ENCODE measurements at regions not wholly inside any gene's neighbourhood (a gene's known extent, or its start where the extent isn't known, plus 50 kb on each side); places are given as distances from the start of the nearest gene placed in this dataset.

DNA sequence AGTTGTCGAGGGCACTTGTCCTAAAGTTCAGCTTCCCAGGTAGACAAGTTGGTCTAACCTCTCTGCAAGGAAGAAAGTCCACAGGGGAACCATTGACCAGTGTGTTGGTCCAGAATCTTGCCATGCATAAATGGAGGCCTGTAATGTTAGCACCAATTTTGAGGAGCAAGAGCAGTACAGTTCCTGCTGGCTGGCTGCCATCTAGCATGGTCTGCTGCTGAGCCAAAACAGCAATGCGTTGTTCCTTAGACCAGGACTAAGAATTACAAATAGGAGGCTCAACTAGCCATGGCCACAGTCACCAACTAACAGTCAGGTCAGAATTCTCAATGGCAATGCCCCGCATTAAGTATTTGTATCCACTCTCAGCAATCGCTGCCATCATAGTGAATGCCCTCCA, 72.8 kb upstream of the WIPF1 start:
- TF ChIP-seq, protein P1, sequence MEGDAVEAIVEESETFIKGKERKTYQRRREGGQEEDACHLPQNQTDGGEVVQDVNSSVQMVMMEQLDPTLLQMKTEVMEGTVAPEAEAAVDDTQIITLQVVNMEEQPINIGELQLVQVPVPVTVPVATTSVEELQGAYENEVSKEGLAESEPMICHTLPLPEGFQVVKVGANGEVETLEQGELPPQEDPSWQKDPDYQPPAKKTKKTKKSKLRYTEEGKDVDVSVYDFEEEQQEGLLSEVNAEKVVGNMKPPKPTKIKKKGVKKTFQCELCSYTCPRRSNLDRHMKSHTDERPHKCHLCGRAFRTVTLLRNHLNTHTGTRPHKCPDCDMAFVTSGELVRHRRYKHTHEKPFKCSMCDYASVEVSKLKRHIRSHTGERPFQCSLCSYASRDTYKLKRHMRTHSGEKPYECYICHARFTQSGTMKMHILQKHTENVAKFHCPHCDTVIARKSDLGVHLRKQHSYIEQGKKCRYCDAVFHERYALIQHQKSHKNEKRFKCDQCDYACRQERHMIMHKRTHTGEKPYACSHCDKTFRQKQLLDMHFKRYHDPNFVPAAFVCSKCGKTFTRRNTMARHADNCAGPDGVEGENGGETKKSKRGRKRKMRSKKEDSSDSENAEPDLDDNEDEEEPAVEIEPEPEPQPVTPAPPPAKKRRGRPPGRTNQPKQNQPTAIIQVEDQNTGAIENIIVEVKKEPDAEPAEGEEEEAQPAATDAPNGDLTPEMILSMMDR (IDR thresholded peaks at IDR 0.05; ENCODE audit: low read depth, low read length, missing control alignments) = no peak
- H3K4me3 ChIP-seq (replicated peaks; ENCODE audit: low read depth, low read length) = no peak overlapping the region
- no peak for DNase-seq (ENCODE audit: extremely low read depth, low read depth)

DNA sequence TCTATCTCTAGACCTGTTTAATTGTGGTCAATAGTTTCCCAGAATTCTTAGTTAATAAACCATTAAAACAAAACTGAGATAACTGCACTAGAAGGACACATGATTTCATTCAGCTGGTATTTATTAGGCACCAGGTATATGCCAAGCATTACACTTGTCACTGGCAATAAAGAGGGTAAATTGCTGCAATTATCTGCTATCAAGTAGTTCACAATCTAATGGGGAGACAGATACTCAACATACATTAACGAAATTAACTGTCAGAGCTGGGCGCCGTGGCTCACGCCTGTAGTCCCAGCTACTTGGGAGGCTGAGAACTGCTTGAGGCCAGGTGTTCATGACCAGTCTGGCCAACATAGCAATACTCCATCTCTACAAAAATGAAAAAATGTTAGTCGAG, 71.7 kb upstream of the WIPF1 start:
- DNase-seq (ENCODE audit: extremely low read depth, low read depth) = no peak
- TF ChIP-seq, protein P1 (IDR thresholded peaks at IDR 0.05; ENCODE audit: low read depth, low read length, missing control alignments) = no peak
- no peak overlapping the region for H3K4me3 ChIP-seq (replicated peaks; ENCODE audit: low read depth, low read length)

DNA sequence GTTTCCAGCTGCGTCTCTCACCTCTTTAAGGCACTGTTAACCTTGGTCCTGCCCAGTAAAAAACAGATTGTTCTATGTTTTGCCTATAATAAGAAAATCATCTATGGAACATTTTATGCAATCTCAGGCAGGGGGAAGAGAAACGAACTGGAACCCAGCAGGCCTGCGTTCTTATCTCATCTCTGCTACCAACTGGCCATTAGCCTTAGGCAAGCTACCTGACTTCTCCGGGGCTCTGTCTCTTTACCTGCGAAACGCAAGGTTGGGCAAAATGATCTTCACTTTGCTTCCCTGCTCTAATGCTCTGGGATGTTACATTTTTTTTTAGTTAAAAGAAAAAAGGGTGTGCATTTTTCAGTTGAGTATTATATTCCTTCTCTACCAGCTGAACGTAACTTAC, 70.5 kb upstream of the WIPF1 start:
- TF ChIP-seq, protein P1 (IDR thresholded peaks at IDR 0.05; ENCODE audit: low read depth, low read length, missing control alignments) = no peak
- no peak overlapping the region for H3K4me3 ChIP-seq (replicated peaks; ENCODE audit: low read depth, low read length)
- DNase-seq (ENCODE audit: extremely low read depth, low read depth) = no peak

DNA sequence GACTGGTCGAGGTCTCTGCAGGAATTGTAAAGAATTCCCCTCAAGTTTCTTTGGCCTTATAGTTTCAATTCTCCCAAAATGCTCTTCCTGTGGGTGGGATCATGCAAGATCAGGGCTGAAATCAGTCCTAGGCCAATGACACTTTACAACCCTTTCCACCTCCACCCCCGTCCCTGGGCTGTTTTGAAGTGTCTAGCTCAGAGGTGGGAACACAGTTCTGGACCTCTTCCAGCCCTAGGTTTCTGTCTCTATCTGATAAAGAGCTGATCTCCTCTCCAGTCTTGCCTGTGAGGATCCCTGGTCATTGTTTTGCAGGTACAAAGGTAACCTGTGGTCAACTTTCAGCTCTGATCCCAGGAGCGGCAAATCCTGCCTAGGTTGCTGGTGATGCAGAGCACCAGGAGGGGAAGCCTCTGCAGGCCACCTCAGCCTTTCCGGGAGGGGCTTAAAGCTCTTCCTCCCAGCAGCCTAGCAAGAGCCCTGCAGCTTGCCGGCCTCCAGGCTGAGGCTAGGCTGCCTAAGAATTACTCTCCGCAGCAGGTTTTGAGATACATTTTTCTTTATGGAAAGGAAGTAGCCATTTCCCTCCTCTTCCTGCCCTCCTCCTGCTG, 69.8 kb upstream of the WIPF1 start:
- H3K4me3 ChIP-seq (replicated peaks; ENCODE audit: low read depth, low read length) = no peak overlapping the region
- no peak for DNase-seq (ENCODE audit: extremely low read depth, low read depth)
- TF ChIP-seq, protein P1 (IDR thresholded peaks at IDR 0.05; ENCODE audit: low read depth, low read length, missing control alignments) = no peak

DNA sequence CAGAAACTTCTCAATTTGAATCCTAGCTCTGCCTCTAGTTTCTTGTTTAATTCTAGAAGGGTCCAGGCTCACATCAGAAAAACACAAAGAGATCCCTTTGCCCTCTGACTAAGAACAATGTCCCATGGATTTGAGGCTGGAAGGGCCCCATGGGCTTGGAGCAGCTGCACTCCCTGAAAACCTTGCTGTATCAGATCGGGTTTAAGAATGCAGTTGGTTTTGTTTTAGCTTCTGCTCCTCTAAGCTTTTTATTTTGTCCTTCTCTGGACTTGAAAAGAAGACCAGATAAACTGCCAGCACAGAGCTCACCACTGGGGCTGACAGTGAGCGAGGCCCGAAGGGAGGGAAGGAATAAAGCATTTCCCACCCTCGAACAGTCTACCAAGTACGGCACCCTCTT, 69.2 kb upstream of the WIPF1 start:
- TF ChIP-seq, protein P1 (IDR thresholded peaks at IDR 0.05; ENCODE audit: low read depth, low read length, missing control alignments) = no peak
- DNase-seq (ENCODE audit: extremely low read depth, low read depth) = no peak
- H3K4me3 ChIP-seq (replicated peaks; ENCODE audit: low read depth, low read length) = no peak overlapping the region

DNA sequence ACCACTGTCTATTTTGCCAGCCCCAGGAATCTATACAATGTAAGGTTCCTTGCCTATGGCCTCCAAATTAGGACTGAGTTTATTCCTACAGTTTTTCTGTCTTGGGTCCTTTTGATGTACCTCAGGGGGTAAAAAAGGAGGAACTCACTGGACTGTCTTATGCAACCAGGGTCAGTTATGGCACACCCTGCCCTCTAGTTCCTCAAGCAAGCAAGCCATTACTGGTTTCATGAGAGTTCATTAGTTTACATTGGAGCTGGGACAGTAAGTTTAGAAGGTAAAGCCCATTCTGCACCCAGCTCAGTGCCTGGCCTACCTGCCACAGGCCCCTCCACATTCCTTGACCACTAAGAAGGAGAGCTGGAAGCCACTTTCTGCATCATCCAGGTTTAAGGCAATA, 68.7 kb upstream of the WIPF1 start:
- TF ChIP-seq, protein P1 (IDR thresholded peaks at IDR 0.05; ENCODE audit: low read depth, low read length, missing control alignments) = no peak
- no peak overlapping the region for H3K4me3 ChIP-seq (replicated peaks; ENCODE audit: low read depth, low read length)
- DNase-seq (ENCODE audit: extremely low read depth, low read depth) = no peak
